Stimulated activated CD4-positive, alpha-beta T cell treated with anti-CD3 and anti-CD28 coated beads, Interleukin-2, amount 100 ng/mL, for 4 hours (primary cell): ENCODE measurements at regions not wholly inside any gene's neighbourhood (a gene's known extent, or its start where the extent isn't known, plus 50 kb on each side); places are given as distances from the start of the nearest gene placed in this dataset.

ENCODE experiments used
- DNase-seq: peaks from one replicate; pipeline ENCODE4 v3.0.0-alpha.2; 2020; ENCODE audit warnings: low read depth

- DNase-seq, result no peak
These were observed 136.8 kb downstream of the URB2 start for GRCh38 chr1:229762891-229763290.

DNA sequence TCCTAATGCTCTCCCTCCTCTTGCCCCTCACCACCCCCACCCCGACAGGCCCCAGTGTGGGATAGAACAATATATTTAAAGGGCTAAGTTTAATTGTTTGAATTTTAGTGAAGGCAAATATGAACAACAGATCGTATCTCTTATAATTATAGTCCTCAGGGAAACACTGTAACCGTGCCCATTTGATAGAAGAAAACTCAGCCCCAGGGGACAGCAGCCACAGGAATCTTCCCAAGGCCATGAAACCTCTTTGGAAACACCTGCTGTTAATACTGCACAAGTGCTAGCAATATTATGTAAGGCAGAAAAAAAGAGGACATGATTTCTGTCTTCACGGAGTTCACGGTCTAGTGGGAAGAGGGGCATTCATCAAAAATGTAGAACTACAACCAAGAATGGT, 142.2 kb downstream of the URB2 start:
- DNase-seq, result no peak

DNA sequence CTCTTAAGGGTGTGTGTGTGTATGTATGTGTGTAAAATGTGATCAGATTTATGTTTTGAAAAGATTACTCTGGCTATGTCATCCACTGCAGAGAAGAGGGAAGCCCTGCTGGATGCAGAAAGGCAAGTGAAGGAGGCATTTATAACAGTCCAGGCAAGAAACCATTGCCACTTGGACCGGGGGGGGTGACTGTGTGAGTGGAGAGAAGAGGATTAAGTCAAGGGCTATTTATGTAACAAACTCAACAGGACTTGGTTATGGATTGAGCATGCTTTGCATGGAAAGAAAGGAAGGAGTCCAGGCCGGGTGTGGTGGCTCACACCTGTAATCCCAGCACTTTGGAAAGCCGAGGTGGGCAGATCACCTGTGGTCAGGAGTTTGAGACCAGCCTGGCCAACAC, 143.0 kb downstream of the URB2 start:
- no peak for DNase-seq

GRCh38 chr1:229769809-229770208, 143.8 kb downstream of the URB2 start:
- no peak for DNase-seq

- DNase-seq, result no peak
These were observed 152.7 kb downstream of the URB2 start for GRCh38 chr1:229778794-229779193.

GRCh38 chr1:229781453-229781852, 155.4 kb downstream of the URB2 start:
- DNase-seq, result no peak

- DNase-seq, result no peak
These were observed 156.4 kb downstream of the URB2 start for GRCh38 chr1:229782469-229782868.

DNA sequence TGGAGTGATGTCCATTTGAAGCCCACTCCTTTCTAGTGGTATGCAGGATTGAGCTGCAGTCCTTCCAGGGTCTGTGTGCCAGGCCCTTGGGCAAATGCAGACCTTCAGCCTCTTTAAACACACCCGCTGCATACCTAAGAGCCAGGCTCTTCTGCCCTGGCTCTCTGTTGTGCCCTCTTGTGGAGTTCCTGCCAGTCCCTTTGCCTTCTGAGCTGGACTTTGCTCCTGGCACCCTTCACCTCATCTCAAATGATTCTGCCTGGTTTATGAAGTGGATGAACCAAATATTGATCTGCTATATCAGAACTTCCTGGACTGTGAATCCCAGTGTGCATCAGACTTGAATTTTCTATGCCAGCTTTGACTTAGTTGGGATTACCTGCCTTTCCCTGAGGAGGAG, 158.8 kb downstream of the URB2 start:
- no peak for DNase-seq

DNA sequence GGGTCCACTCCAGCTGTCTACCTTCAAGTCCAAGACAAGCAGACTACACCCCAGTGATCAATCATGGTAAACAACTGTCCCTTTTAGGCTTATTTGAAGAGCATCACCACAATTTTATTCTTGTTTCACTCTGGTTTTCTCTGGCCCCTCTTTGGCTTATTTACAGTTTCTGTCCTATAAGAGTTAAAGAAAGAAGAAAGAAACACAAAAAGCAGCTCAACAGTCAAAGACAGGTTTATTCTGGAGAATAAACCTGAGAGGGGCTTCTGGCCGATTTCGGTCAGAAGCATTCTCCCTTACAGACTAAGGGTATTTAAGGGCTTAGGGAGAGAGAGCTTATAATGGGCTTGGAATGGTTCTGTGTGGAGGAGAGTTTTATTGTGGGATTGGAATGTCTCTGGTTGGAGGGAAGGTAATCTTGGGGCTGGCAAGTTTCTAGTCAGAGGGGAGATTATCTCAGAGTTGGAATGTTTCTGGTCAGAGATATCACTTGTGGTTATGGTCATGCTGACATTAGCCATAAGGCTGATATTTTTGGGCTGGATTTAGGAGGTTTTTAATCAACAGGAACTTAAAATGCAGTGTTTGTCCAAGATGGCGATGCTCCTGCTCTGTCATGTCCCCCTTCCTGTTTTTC, 161.0 kb downstream of the URB2 start:
- no peak for DNase-seq

GRCh38 chr1:229788004-229788403, 162.0 kb downstream of the URB2 start:
- DNase-seq, result no peak

DNA sequence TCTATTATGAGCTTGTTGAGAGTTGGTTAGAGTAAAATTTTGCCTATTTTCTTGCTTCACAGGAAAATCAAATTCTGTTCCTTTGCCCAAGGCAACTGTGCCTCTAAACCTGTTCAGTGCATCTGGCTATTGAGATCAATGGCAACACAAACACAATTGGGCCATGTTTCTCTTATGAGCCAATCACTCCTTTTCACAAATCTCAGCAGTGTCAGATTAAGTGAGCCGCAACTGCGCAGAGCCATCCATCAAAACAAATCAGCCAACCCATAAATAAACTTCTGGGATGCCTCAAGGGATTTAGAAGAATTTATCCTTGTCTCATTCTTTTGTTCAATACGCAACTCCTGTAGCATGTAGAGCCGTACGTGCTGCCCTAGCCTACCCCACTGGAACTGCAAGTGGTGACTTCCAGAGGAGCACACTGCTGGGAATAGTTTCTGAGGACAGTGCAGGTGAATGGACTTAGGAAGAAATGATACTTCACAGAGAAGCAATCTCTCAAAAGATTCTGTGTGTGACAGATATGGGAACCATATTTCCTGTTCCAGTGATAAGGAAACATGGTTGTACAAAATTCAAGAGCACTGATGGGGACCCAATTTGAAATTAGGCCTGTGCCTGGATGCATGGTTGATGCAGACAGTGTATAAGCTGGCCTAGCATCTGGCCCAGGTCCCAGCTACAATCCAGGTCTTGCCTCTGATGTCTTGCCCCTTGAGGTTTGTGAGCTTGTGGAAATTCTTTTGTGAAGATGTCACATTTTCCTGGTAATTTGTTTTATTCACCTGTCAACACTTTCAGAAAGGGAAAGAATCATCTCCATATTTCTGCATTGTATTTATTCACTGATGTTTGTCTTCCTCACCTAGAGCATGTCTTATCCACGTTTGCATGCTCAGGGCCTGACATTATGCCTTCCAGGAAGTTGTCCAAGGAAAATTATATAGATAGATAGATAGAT, 166.2 kb downstream of the URB2 start:
- DNase-seq, result no peak

DNA sequence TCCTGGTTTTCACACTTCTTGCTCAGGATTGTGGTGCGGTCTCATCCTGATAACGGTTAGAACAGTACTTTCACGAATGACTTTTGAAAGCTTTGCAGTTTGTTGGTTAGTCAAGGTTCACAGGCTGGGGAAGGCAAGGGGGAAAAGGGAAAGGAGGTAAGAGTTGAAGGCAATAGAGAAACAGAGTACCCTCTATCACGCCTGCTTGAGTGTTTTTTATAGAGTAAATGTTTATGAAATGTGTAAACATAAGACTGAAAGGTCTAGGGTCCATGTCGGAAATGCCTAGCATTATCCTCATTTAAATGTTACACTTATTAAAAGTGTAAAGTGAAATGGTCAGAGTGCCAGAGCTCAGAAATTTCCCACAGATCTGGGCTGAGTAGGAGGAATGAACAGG, 167.4 kb downstream of the URB2 start:
- no peak for DNase-seq

DNA sequence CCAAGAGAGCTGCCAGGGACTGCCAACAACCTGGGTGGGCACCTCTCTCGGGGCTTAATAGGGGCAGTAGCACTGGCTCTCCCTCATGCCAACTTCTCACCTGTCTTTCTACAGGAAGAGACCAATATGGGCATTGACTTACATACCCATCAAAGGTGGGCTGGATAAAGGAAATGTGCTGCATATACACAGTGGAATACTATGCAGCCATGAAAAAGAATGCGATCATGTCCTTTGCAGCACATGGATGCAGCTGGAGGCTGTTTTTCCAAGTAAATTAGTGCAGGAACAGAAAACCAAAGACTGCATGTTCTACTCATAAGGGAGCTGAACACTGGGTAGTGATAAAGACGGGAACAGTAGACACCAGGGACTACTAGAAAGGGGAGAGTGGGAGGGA, 172.5 kb downstream of the URB2 start:
- no peak for DNase-seq

GRCh38 chr1:229803626-229804217, 177.7 kb downstream of the URB2 start:
- DNase-seq, result no peak

- no peak for DNase-seq
These were observed 182.2 kb downstream of the URB2 start for GRCh38 chr1:229808272-229808671.

DNA sequence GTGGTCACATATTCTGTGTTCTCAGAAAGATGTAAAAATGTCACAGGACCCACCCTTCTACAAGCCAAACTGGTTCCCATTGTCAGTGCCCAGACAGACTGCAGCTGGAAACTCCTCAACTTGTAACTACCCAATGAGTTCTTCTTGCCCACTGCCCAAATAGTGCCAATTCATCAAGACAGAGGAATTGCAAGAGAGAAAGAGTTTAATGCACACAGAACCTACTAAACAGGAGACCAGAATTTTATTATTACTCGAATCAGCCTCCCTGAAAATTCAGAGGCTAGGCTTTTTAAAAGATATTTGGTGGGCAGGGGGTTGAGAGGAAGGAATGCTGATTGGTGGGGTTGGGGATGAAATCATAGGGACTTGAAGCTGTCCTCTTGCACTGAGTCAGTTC, 184.1 kb downstream of the URB2 start:
- DNase-seq, result no peak

DNA sequence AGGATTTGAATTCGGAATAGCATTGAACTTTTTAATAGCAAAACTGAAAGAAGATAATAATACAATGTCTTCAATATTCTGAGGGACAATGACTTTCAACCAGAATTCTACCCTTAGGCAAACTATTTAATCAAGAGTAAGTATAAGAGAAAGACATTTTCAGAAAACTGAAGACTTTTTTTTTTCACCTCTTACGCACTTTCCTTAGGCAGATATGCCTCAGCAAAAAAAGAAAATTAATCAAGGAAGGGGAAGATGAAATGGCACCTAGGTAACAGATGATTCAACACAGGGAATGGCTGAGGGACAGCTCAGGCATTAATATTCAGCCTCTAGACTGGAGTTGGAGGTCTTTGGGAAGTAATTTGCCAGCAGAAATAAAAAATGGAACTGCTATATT, 184.9 kb downstream of the URB2 start:
- DNase-seq, result no peak

GRCh38 chr1:229812148-229812547, 186.1 kb downstream of the URB2 start:
- no peak for DNase-seq

GRCh38 chr1:229812693-229813092, 186.6 kb downstream of the URB2 start:
- no peak for DNase-seq

DNA sequence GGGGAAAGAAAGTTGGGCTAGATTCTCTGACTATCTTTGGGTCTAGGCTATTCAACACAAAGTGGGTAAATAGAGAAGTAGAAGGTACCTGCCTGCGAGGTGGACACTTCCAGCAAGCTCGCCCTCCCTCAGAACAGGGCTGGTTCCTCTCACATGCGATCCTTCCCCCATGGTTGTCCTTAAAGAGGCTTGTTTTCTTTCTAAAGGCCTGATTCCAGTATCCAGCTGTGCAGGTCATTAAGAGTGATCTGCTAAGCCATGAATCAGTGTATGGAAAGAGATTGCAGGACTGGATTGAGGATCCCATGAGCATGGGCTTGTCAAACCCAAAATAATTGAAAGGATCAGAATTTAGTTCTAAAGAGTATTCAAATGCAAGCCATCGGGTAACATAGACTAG, 189.0 kb downstream of the URB2 start:
- no peak for DNase-seq

DNA sequence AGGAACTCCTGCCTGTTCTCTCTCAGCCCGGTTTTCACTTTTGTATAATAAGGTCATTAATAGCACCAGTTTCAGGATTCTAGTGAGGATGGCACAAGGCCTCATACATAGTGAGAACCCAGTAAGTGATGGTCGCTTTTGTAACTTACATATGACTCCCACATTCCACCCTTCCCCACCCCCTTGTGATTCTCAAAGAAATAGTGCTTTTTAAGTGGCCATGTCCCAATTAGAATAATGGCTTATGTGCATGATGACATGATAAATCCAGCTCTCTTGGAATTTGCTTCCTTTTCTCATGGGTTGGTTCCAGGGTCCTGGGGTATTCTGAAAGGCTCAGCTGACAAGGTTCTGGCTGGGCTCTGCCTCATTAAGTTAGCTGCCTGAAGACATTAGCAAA, 189.9 kb downstream of the URB2 start:
- DNase-seq, result no peak

DNA sequence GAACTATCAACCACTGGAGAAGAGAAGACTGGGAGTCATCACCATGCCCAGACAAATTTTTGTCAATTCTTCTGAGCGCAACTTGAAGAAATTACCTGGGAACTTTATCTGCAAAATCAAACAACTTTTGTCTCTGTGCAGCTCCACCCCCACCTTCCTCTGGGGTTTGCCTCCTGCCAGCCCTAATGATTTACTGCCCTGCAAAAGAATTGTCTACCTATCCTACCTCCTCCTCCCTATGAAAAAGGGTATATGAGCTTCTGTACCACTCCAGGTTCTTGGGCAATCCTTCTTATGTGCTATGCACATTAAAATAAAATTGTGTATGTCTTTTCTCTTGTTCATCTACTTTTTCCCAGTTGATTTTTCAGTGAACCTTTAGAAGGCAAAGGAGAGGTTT, 191.9 kb downstream of the URB2 start:
- no peak for DNase-seq

DNA sequence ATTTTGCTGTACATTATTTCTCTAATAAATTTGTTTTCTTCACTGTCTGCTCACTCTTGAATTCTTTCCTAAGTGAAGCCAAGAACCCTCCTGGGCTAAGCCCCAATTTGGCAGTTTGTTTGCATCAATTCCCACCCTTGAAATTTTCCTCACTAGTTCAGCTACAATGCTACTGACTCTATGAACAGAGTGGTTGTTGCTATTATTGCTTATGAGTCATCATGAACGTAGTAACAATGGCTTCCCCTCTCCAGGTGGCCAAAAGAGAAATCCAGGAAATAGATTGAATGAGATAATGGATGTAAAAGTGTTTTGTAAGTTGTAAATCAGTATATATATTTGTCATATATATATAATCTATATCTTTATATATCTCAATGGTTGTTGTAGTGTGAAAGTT, 193.0 kb downstream of the URB2 start:
- DNase-seq, result no peak
